ENCODE measurements at regions not wholly inside any gene's neighbourhood (a gene's known extent, or its start where the extent isn't known, plus 50 kb on each side); places are given as distances from the start of the nearest gene placed in this dataset.
A peak's percentile ranks its signal among the peaks of the same experiment; 100 is the strongest.

DNA sequence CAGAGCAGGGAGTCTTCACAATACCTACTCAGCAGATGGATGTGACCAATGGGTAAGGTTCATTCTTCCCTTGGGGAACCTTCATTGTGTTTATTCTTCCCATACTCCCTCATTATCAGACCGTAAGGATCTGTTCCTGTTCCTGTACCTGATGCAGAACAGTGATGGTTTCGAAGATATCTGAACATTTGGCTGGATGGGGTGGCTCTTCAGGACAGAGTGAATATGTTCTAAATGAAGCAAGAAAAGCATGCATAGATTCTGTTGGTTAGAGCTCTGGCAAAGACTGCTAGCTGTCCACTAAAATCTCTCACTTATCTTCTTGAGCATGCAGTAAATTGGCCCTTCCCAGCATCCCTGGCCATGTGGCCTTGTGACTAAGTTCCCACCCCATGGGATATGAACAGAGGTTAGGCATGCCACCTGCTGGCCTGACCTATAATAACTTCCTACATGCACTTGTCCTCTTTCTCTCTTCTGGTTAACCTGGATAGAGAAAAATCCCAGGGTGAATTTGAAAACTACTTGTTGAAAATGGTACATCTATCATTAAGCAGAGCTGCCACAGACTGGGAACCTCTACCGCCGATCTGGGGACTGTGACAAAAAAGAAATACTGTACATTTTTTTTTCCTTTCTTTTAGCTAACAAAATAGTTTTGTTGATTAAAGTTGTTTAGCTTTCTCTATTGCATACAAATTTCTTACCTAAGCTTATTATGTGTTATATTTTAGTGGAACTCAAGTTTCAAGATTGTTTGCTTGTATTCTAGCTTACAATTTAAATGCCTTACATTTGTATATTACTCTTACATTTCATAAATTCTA, 60.0 kb upstream of the BANK1 start:
- no peak overlapping the region for H3K4me3 ChIP-seq (replicated peaks; ENCODE audit: low read depth, low read length)
- peak; percentile 69 for DNase-seq (ENCODE audit: extremely low read depth, low read depth)
- TF ChIP-seq, protein P1, sequence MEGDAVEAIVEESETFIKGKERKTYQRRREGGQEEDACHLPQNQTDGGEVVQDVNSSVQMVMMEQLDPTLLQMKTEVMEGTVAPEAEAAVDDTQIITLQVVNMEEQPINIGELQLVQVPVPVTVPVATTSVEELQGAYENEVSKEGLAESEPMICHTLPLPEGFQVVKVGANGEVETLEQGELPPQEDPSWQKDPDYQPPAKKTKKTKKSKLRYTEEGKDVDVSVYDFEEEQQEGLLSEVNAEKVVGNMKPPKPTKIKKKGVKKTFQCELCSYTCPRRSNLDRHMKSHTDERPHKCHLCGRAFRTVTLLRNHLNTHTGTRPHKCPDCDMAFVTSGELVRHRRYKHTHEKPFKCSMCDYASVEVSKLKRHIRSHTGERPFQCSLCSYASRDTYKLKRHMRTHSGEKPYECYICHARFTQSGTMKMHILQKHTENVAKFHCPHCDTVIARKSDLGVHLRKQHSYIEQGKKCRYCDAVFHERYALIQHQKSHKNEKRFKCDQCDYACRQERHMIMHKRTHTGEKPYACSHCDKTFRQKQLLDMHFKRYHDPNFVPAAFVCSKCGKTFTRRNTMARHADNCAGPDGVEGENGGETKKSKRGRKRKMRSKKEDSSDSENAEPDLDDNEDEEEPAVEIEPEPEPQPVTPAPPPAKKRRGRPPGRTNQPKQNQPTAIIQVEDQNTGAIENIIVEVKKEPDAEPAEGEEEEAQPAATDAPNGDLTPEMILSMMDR (IDR thresholded peaks at IDR 0.05; ENCODE audit: low read depth, low read length, missing control alignments) = peak; percentile 58

DNA sequence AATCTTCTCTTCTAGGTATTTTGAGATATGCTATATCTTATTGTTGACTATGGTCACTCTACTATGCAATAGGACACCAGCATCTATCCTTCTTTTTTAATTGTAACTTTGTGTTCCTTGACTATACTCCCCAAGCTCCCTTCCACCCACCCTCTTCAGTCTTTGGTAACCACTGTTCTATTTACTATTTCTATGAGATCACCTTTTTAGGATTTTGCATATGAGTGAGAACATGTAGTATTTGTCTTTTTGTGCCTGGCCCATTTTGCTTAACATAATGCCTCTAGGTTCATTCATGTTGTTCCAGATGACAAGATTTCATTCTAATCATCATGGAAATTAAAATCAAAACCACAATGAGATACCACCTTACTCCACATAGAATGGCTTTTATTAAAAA, 63.3 kb upstream of the BANK1 start:
- no peak for DNase-seq (ENCODE audit: extremely low read depth, low read depth)
- H3K4me3 ChIP-seq (replicated peaks; ENCODE audit: low read depth, low read length) = no peak overlapping the region
- TF ChIP-seq, protein P1 (IDR thresholded peaks at IDR 0.05; ENCODE audit: low read depth, low read length, missing control alignments) = no peak

DNA sequence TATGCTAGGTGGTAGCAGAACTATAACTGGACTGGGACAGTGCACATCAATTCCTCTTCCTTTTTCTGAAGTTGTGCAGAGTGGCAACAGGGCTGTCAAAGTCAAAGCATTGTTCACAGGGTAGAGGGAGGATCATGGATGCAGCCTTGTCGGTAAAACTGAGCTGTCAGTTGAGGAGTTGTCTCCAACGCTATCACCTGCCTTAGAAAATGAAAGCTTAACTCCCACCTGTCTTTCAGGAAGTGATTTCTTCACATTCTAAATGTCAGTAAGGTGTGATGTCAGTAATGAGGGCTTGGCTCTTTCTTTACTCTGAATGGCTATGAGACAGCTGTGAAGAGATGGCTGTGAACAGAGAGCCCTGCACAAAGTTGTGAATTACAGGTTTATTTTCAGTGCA, 66.4 kb upstream of the BANK1 start:
- DNase-seq (ENCODE audit: extremely low read depth, low read depth) = no peak
- H3K4me3 ChIP-seq (replicated peaks; ENCODE audit: low read depth, low read length) = no peak overlapping the region
- TF ChIP-seq, protein P1 (IDR thresholded peaks at IDR 0.05; ENCODE audit: low read depth, low read length, missing control alignments) = no peak

DNA sequence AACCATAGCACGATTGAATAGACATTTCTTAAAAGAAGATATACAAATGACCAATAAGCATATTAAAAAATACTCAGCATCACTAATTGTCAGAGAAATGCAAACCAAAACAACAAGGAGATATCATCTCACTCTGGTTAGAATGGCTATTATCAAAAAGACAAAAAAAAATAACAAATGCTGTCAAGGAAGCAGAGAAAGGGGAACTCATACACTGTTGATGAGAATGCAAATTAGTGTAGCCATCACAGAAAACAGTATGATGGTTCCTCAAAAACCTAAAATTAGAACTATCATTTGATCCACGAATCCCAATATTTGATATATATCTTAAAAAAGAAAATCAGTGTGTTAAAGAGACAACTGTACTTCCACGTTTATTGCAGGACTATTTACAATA, 71.7 kb upstream of the BANK1 start:
- no peak overlapping the region for H3K4me3 ChIP-seq (replicated peaks; ENCODE audit: low read depth, low read length)
- TF ChIP-seq, protein P1 (IDR thresholded peaks at IDR 0.05; ENCODE audit: low read depth, low read length, missing control alignments) = no peak

DNA sequence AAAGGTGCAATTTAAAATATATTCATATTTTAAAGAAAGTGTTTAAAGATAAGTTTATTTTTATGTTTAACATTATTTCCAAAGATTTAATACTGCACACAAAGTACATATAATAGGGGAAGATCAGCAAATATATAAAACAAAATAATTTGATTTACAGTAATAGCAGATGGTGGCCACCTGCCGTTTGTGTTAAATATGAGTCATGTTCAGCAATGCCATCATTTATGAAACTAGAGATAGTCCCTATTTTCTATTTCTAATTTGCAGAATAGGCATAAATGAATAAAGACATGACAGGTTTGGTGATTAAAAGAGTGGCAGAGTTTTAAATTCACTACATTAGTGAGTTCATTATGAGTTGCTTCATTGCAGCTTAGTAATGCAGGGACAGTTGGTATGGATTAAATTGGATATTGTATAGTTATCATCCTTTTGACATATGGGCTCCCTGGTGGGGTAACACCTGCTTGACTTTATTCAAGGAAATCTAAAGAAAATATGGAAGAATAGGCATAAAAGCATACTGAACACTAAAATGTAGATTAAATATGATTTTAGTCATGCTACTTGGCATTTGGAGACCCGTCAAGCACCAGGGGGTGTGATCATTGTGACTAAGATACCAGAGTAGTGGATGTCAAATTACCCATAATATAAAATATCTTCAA, 78.8 kb upstream of the BANK1 start:
- TF ChIP-seq, protein P1 (IDR thresholded peaks at IDR 0.05; ENCODE audit: low read depth, low read length, missing control alignments) = no peak
- DNase-seq (ENCODE audit: extremely low read depth, low read depth) = peak; percentile 5

More for the DNA sequence above, 71.7 kb upstream of the BANK1 start:
- no peak for DNase-seq (ENCODE audit: extremely low read depth, low read depth)

DNA sequence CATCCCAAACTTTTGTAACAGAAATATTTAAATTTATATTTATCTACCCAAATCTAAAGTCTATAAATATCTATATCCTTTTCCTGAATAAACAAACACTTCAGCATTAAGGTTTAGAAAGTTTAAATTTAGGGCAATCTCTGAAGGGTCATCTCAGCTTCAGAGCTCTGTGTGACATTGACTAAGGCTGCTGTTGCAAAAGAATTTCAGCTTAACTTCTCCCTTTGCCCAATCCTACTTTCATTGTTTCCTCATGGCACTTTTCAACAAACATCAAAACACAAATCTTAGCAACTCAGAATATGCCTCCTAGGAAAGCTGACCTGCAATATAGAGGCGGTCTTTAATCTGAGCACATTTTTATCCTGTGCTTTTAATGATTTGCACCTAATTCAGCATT, 79.7 kb upstream of the BANK1 start:
- TF ChIP-seq, protein P1 (IDR thresholded peaks at IDR 0.05; ENCODE audit: low read depth, low read length, missing control alignments) = no peak
- DNase-seq (ENCODE audit: extremely low read depth, low read depth) = no peak
- H3K4me3 ChIP-seq (replicated peaks; ENCODE audit: low read depth, low read length) = no peak overlapping the region

More for the DNA sequence above, 78.8 kb upstream of the BANK1 start:
- no peak overlapping the region for H3K4me3 ChIP-seq (replicated peaks; ENCODE audit: low read depth, low read length)

Measured in HFF-Myc (cell line).